ENCODE measurements at regions not wholly inside any gene's neighbourhood (a gene's known extent, or its start where the extent isn't known, plus 50 kb on each side); places are given as distances from the start of the nearest gene placed in this dataset.

DNA sequence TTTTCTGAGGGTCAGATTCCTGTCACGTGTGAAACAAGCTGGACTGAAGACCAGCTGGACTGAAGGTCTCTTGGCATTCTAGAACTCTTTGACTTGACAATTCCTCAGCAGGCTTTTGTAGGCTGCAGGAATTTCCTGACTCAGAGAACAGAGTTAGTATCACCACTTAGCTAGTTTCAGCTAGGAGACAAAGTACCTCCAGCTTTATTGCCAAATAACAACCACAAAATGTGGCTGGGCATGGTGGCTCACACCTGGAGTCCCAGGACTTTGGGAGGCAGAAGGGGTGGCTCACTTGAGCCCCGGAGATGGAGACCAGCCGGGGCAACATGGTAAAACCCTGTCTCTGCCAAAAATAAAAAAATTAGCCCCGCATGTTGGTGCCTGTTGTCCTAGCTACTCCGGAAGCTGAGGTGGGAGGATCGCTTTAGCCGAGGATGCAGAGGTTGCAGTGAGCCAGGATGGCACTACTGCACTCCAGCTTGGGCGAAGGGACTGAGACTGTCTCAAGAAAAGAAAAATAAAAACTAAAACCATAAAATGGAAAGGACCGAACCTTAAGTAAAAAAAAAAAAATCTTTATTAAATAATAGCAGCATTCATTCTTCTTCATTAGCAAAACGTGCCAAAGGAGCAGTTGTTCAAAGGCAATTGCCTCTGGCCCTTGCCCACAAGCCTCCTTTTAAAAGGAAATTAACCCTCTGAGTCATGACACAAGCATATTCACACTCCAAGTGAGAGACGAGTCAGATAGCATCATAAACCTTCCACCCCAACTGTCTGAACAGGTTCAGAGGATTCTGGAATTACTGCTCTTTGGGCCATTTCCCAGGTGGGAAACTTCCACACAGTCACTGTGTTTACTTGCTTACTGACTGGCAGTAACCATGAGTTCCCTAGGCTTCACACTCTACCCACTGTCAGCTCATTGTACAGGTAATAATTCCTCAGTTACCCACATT, 88.9 kb downstream of the MYL12B start:
- TF ChIP-seq, protein P1, sequence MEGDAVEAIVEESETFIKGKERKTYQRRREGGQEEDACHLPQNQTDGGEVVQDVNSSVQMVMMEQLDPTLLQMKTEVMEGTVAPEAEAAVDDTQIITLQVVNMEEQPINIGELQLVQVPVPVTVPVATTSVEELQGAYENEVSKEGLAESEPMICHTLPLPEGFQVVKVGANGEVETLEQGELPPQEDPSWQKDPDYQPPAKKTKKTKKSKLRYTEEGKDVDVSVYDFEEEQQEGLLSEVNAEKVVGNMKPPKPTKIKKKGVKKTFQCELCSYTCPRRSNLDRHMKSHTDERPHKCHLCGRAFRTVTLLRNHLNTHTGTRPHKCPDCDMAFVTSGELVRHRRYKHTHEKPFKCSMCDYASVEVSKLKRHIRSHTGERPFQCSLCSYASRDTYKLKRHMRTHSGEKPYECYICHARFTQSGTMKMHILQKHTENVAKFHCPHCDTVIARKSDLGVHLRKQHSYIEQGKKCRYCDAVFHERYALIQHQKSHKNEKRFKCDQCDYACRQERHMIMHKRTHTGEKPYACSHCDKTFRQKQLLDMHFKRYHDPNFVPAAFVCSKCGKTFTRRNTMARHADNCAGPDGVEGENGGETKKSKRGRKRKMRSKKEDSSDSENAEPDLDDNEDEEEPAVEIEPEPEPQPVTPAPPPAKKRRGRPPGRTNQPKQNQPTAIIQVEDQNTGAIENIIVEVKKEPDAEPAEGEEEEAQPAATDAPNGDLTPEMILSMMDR (IDR thresholded peaks at IDR 0.05): no peak
- no peak for TF ChIP-seq POLR2A (IDR thresholded peaks at IDR 0.05)

Measured in body of pancreas (tissue), 4 donors.